ENCODE measurements at regions not wholly inside any gene's neighbourhood (a gene's known extent, or its start where the extent isn't known, plus 50 kb on each side); places are given as distances from the start of the nearest gene placed in this dataset.

GRCh38 chr13:80123945-80124344 is 217.0 kb downstream of the SPRY2 start:
- peaks cover 0 to 2% of the 10 kb centered on the region in 2 donors for H3K9me3 Mint-ChIP-seq
- no peaks in the 10 kb centered on the region for H3K36me3 Mint-ChIP-seq (ENCODE audit: insufficient read depth)
- no peak overlapping the region for H3K27ac Mint-ChIP-seq
- H3K27me3 Mint-ChIP-seq, result no peaks in the 10 kb centered on the region
- H3K4me1 Mint-ChIP-seq (ENCODE audit: low read depth in 2 of 2), result no peaks in the 10 kb centered on the region
- no peak overlapping the region for H3K4me3 Mint-ChIP-seq
- no peak for ATAC-seq (replicated peaks)
- no peak for DNase-seq

- no peak overlapping the region for H3K27ac Mint-ChIP-seq
- no peak overlapping the region for H3K4me3 Mint-ChIP-seq
- H3K36me3 Mint-ChIP-seq (ENCODE audit: insufficient read depth), result no peaks in the 10 kb centered on the region
- no peaks in the 10 kb centered on the region for H3K4me1 Mint-ChIP-seq (ENCODE audit: low read depth in 2 of 2)
- ATAC-seq (replicated peaks), result no peak
- H3K9me3 Mint-ChIP-seq, result peaks cover 0 to 2% of the 10 kb centered on the region in 2 donors
- no peaks in the 10 kb centered on the region for H3K27me3 Mint-ChIP-seq
- no peak for DNase-seq
Measured at GRCh38 chr13:80121038-80121437, 219.9 kb downstream of the SPRY2 start.

GRCh38 chr13:80118506-80118905 is 222.4 kb downstream of the SPRY2 start:
- no peaks in the 10 kb centered on the region for H3K4me1 Mint-ChIP-seq (ENCODE audit: low read depth in 2 of 2)
- no peak overlapping the region for H3K27ac Mint-ChIP-seq
- no peaks in the 10 kb centered on the region for H3K9me3 Mint-ChIP-seq
- ATAC-seq (replicated peaks), result no peak
- H3K4me3 Mint-ChIP-seq, result no peak overlapping the region
- H3K27me3 Mint-ChIP-seq, result no peaks in the 10 kb centered on the region
- DNase-seq, result no peak
- no peaks in the 10 kb centered on the region for H3K36me3 Mint-ChIP-seq (ENCODE audit: insufficient read depth)

- Mint-ChIP-seq H3K4me1 (ENCODE audit: low read depth in 2 of 2) (no peaks in the 10 kb centered on the region), H3K27ac (no peak overlapping the region), H3K36me3 (ENCODE audit: insufficient read depth) (no peaks in the 10 kb centered on the region), H3K9me3 (no peaks in the 10 kb centered on the region), H3K27me3 (no peaks in the 10 kb centered on the region), H3K4me3 (no peak overlapping the region)
- ATAC-seq (replicated peaks), result no peak
- no peak for DNase-seq
Measured at GRCh38 chr13:80118099-80118498, 222.8 kb downstream of the SPRY2 start.

GRCh38 chr13:80117515-80117914 is 223.4 kb downstream of the SPRY2 start:
- no peak for DNase-seq
- ATAC-seq (replicated peaks), result no peak
- no peak overlapping the region for H3K4me3 Mint-ChIP-seq
- H3K36me3 Mint-ChIP-seq (ENCODE audit: insufficient read depth), result no peaks in the 10 kb centered on the region
- no peaks in the 10 kb centered on the region for H3K4me1 Mint-ChIP-seq (ENCODE audit: low read depth in 2 of 2)
- no peaks in the 10 kb centered on the region for H3K27me3 Mint-ChIP-seq
- H3K9me3 Mint-ChIP-seq, result no peaks in the 10 kb centered on the region
- no peak overlapping the region for H3K27ac Mint-ChIP-seq

- no peaks in the 10 kb centered on the region for H3K4me1 Mint-ChIP-seq (ENCODE audit: low read depth in 2 of 2)
- DNase-seq (no peak), ATAC-seq (replicated peaks) (no peak)
- no peak overlapping the region for H3K27ac Mint-ChIP-seq
- H3K4me3 Mint-ChIP-seq, result no peak overlapping the region
- no peaks in the 10 kb centered on the region for H3K27me3 Mint-ChIP-seq
- H3K36me3 Mint-ChIP-seq (ENCODE audit: insufficient read depth), result no peaks in the 10 kb centered on the region
- H3K9me3 Mint-ChIP-seq, result no peaks in the 10 kb centered on the region
Measured at GRCh38 chr13:80116107-80116506, 224.8 kb downstream of the SPRY2 start.

- H3K36me3 Mint-ChIP-seq (ENCODE audit: insufficient read depth), result no peaks in the 10 kb centered on the region
- no peaks in the 10 kb centered on the region for H3K4me1 Mint-ChIP-seq (ENCODE audit: low read depth in 2 of 2)
- no peak for DNase-seq
- no peaks in the 10 kb centered on the region for H3K9me3 Mint-ChIP-seq
- H3K4me3 Mint-ChIP-seq, result no peak overlapping the region
- no peaks in the 10 kb centered on the region for H3K27me3 Mint-ChIP-seq
- ATAC-seq (replicated peaks), result no peak
- no peak overlapping the region for H3K27ac Mint-ChIP-seq
Measured at GRCh38 chr13:80115616-80116015, 225.3 kb downstream of the SPRY2 start.

- no peak overlapping the region for H3K4me3 Mint-ChIP-seq
- no peaks in the 10 kb centered on the region for H3K27me3 Mint-ChIP-seq
- no peaks in the 10 kb centered on the region for H3K36me3 Mint-ChIP-seq (ENCODE audit: insufficient read depth)
- no peak for ATAC-seq (replicated peaks)
- DNase-seq, result no peak
- H3K9me3 Mint-ChIP-seq, result peaks cover 0 to 8% of the 10 kb centered on the region in 2 donors
- no peak overlapping the region for H3K27ac Mint-ChIP-seq
- no peaks in the 10 kb centered on the region for H3K4me1 Mint-ChIP-seq (ENCODE audit: low read depth in 2 of 2)
Measured at GRCh38 chr13:80113714-80114454, 227.0 kb downstream of the SPRY2 start.

- Mint-ChIP-seq H3K9me3 (peaks cover 3 to 9% of the 10 kb centered on the region in 2 donors), H3K27me3 (no peaks in the 10 kb centered on the region), H3K4me1 (ENCODE audit: low read depth in 2 of 2) (no peaks in the 10 kb centered on the region), H3K4me3 (no peak overlapping the region), H3K36me3 (ENCODE audit: insufficient read depth) (no peaks in the 10 kb centered on the region), H3K27ac (no peak overlapping the region)
- ATAC-seq (replicated peaks) (no peak), DNase-seq (no peak)
Measured at GRCh38 chr13:80109303-80109702, 231.6 kb downstream of the SPRY2 start.

GRCh38 chr13:80105350-80105749 is 235.6 kb downstream of the SPRY2 start:
- H3K27me3 Mint-ChIP-seq, result no peaks in the 10 kb centered on the region
- H3K9me3 Mint-ChIP-seq, result peaks cover 3 to 9% of the 10 kb centered on the region in 2 donors
- DNase-seq, result no peak
- H3K36me3 Mint-ChIP-seq (ENCODE audit: insufficient read depth), result no peaks in the 10 kb centered on the region
- no peak overlapping the region for H3K27ac Mint-ChIP-seq
- no peak for ATAC-seq (replicated peaks)
- no peaks in the 10 kb centered on the region for H3K4me1 Mint-ChIP-seq (ENCODE audit: low read depth in 2 of 2)
- H3K4me3 Mint-ChIP-seq, result no peak overlapping the region

- Mint-ChIP-seq H3K4me3 (no peak overlapping the region), H3K36me3 (ENCODE audit: insufficient read depth) (no peaks in the 10 kb centered on the region), H3K27me3 (no peaks in the 10 kb centered on the region), H3K9me3 (no peaks in the 10 kb centered on the region), H3K27ac (no peak overlapping the region), H3K4me1 (ENCODE audit: low read depth in 2 of 2) (no peaks in the 10 kb centered on the region)
- DNase-seq (no peak), ATAC-seq (replicated peaks) (no peak)
Measured at GRCh38 chr13:80101040-80101439, 239.9 kb downstream of the SPRY2 start.

GRCh38 chr13:80100636-80101035 is 240.3 kb downstream of the SPRY2 start:
- no peak for ATAC-seq (replicated peaks)
- Mint-ChIP-seq H3K4me1 (ENCODE audit: low read depth in 2 of 2) (no peaks in the 10 kb centered on the region), H3K36me3 (ENCODE audit: insufficient read depth) (no peaks in the 10 kb centered on the region), H3K9me3 (peaks cover under 1 to 3% of the 10 kb centered on the region in 2 donors), H3K27ac (no peak overlapping the region), H3K4me3 (no peak overlapping the region), H3K27me3 (no peaks in the 10 kb centered on the region)
- DNase-seq, result no peak

- no peak for ATAC-seq (replicated peaks)
- H3K27ac Mint-ChIP-seq, result no peak overlapping the region
- H3K36me3 Mint-ChIP-seq (ENCODE audit: insufficient read depth), result no peaks in the 10 kb centered on the region
- H3K4me3 Mint-ChIP-seq, result no peak overlapping the region
- H3K4me1 Mint-ChIP-seq (ENCODE audit: low read depth in 2 of 2), result no peaks in the 10 kb centered on the region
- DNase-seq, result no peak
- peaks cover 2 to 9% of the 10 kb centered on the region in 2 donors for H3K9me3 Mint-ChIP-seq
- H3K27me3 Mint-ChIP-seq, result no peaks in the 10 kb centered on the region
Measured at GRCh38 chr13:80097561-80097960, 243.4 kb downstream of the SPRY2 start.

GRCh38 chr13:80096383-80096782 is 244.5 kb downstream of the SPRY2 start:
- no peaks in the 10 kb centered on the region for H3K4me1 Mint-ChIP-seq (ENCODE audit: low read depth in 2 of 2)
- H3K36me3 Mint-ChIP-seq (ENCODE audit: insufficient read depth), result no peaks in the 10 kb centered on the region
- H3K9me3 Mint-ChIP-seq, result peaks cover 2 to 9% of the 10 kb centered on the region in 2 donors
- H3K27ac Mint-ChIP-seq, result no peak overlapping the region
- DNase-seq (no peak), ATAC-seq (replicated peaks) (no peak)
- H3K27me3 Mint-ChIP-seq, result no peaks in the 10 kb centered on the region
- no peak overlapping the region for H3K4me3 Mint-ChIP-seq
